Heart right ventricle (tissue), 16 donors: ENCODE measurements at regions not wholly inside any gene's neighbourhood (a gene's known extent, or its start where the extent isn't known, plus 50 kb on each side); places are given as distances from the start of the nearest gene placed in this dataset.

ENCODE experiments used
- ATAC-seq, 8 donors: fragments of 200-7000 bp; cut with Tn5 transposase; one replicate each; pipeline ENCODE4 v1.9.1; 2020; ENCODE audit warnings: mild to moderate bottlenecking in 8 of 8, moderate library complexity in 8 of 8, moderate number of reproducible peaks in 1 of 8
- DNase-seq, 2 donors: peaks; one replicate each; pipeline ENCODE4 v3.0.0-alpha.2; 2020
- H3K27ac ChIP-seq, 10 donors: fragments of 200-600 bp; sonication (generic) in 2 of 10; one replicate each; pipeline versions ENCODE4 v1.5.0 to v1.8.0; 2020 to 2022; ENCODE audit warnings: mild to moderate bottlenecking in 3 of 10
- H3K27me3 ChIP-seq, 7 donors: fragments of 200-600 bp; one replicate each; pipeline ENCODE4 v1.8.0; 2021 to 2022; ENCODE audit warnings: mild to moderate bottlenecking in 2 of 7
- H3K36me3 ChIP-seq, 9 donors: fragments of 200-600 bp; sonication (generic) in 1 of 9; one replicate each; pipeline versions ENCODE4 v1.5.0 to v1.8.0; 2020 to 2022; ENCODE audit warnings: mild to moderate bottlenecking in 2 of 9
- H3K4me1 ChIP-seq, 9 donors: fragments of 200-600 bp; sonication (generic) in 1 of 9; one replicate each; pipeline versions ENCODE4 v1.5.0 to v1.8.0; 2020 to 2022; ENCODE audit warnings: mild to moderate bottlenecking in 4 of 9
- H3K4me3 ChIP-seq, 10 donors: fragments of 200-600 bp; sonication (generic) in 2 of 10; one replicate each; pipeline versions ENCODE4 v1.5.0 to v1.8.0; 2020 to 2022; ENCODE audit warnings: mild to moderate bottlenecking in 7 of 10, moderate library complexity in 2 of 10
- H3K9me3 ChIP-seq, 11 donors: fragments of 200-600 bp in 10 of 11; sonication (generic) in 2 of 11; one replicate each; pipeline versions ENCODE4 v1.5.0 to v1.8.0; 2013 to 2022; ENCODE audit warnings: mild to moderate bottlenecking in 2 of 11, control low read depth in 1 of 11, moderate library complexity in 1 of 11
- CTCF ChIP-seq, 9 donors: fragments of 200-600 bp; sonication (generic) in 2 of 9; IDR thresholded peaks; one replicate each; pipeline versions ENCODE4 v1.5.0 to v1.8.0; 2021 to 2022; ENCODE audit warnings: antibody characterized with exemption in 9 of 9, mild to moderate bottlenecking in 5 of 9, moderate library complexity in 1 of 9
- WGBS, 2 donors: extraction: QIAGEN DNeasy Blood & Tissue Kit; methylation state at CpG; one replicate each; pipeline ENCODE4 v1.1.7; 2013; ENCODE audit warnings: inconsistent platforms in 1 of 2; 5-methylcytosine and 5-hydroxymethylcytosine counted together
- intact Hi-C, 10 donors: fragments of 100-400 bp; cut with DNase I; formaldehyde crosslinking; loops; one replicate each; pipeline versions ENCODE4 v1.11.1 to v1.14.2; 2022
- donor health status: Arrhythmogenic right ventricular cardiomyopathy.
- donor health status: ischemic (EF 13 %, LVEDD 7.1; RV severe dilation, severe dysfunction).
- donor health status: healthy with polysubstance abuse.
- donor health status: DM: no; HTN: yes; CAD: no.
- donor health status: DM: no; HTN: no; CAD: no.
- donor health status: ischemic (EF 25% LVEDD 6.9; RV normal size, moderate dysfunction).
- donor health status: ischemic (EF 25% LVEDD 5.7; RV mildly dilated, moderate dysfunction).
- donor health status: healthy.
- donor health status: DM: yes; HTN: yes; CAD: no.
- donor health status: Ischemic cardiomyopathy.
- donor health status: ischemic (EF 35%, LVEDD 5.7; RV mildly dilated, moderate dysfunction).
- donor health status: nonischemic (EF 11% LVEDD 7.7; RV severe dilation, severe dysfunction).
- donor health status: DM: yes; HTN: yes; CAD: no.
- donor health status: PGD.
- donor health status: ischemic (EF 29% LVEDD 5.4; RV normal size, mild dysfunction).
- donor health status: nonischemic (EF 23%, LVEDD 6.1; RV moderate dilation, normal function).

- no peaks in the 10 kb centered on the region for H3K4me1 ChIP-seq
- WGBS, 2 donors: 65 to 80% methylated on average over 2 of the region's 2 CpGs
- no peak for DNase-seq
- intact Hi-C loops: no loop called here
- no peaks in the 10 kb centered on the region for H3K27me3 ChIP-seq
- no peak for ATAC-seq
- H3K36me3 ChIP-seq: no peaks in the 10 kb centered on the region
- H3K4me3 ChIP-seq: no peak overlapping the region
- no peak overlapping the region for H3K27ac ChIP-seq
- TF ChIP-seq CTCF (IDR thresholded peaks at IDR 0.05): no peak
- H3K9me3 ChIP-seq: peaks cover 0 to 22% (median 8%) of the 10 kb centered on the region in 11 donors
Measured at GRCh38 chr3:144181062-144181461, 209.4 kb downstream of the DIPK2A start.

- peaks cover 0 to 22% (median 8%) of the 10 kb centered on the region in 11 donors for H3K9me3 ChIP-seq
- no peak for DNase-seq
- no peak for TF ChIP-seq CTCF (IDR thresholded peaks at IDR 0.05)
- no peak overlapping the region for H3K4me3 ChIP-seq
- 78 to 85% methylated on average over 1 of the region's 1 CpG for WGBS, 2 donors
- intact Hi-C loops: no loop called here
- H3K36me3 ChIP-seq: no peaks in the 10 kb centered on the region
- H3K27me3 ChIP-seq: no peaks in the 10 kb centered on the region
- no peaks in the 10 kb centered on the region for H3K4me1 ChIP-seq
- H3K27ac ChIP-seq: no peak overlapping the region
- ATAC-seq: no peak
Measured at GRCh38 chr3:144182501-144182900, 210.9 kb downstream of the DIPK2A start.

DNA sequence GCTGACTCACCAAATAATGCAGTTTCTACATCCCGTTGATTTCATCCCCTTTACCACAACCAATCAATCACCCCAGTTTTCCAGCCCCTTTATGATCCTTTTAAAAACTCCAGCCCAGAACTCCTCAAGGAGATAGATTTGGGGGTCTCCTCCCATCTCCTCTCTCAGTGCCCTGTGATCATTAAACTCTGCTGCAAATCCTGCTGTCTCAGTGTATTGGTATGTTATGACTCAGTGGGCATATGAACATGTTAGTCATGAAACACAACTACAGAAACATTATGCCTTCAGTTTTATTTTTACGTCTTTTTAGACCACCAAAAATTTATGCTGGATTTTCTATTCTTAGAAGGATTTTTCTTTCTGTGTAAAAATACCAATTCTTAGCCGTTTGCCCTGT, 213.7 kb downstream of the DIPK2A start:
- DNase-seq (no peak), ATAC-seq (no peak)
- no peaks in the 10 kb centered on the region for H3K36me3 ChIP-seq
- H3K27me3 ChIP-seq: no peaks in the 10 kb centered on the region
- H3K27ac ChIP-seq: no peak overlapping the region
- peaks cover 0 to 22% (median 8%) of the 10 kb centered on the region in 11 donors for H3K9me3 ChIP-seq
- intact Hi-C loops: no loop called here
- no peaks in the 10 kb centered on the region for H3K4me1 ChIP-seq
- 90 to 97% methylated on average over 3 of the region's 3 CpGs for WGBS, 2 donors
- TF ChIP-seq CTCF (IDR thresholded peaks at IDR 0.05): no peak
- H3K4me3 ChIP-seq: no peak overlapping the region

GRCh38 chr3:144187531-144188210, 216.0 kb downstream of the DIPK2A start:
- 87 to 91% methylated on average over 2 of the region's 2 CpGs for WGBS, 2 donors
- no peak for ATAC-seq
- DNase-seq: no peak

More at GRCh38 chr3:144187531-144188210, 216.0 kb downstream of the DIPK2A start:
- Histone ChIP-seq H3K4me1 (no peaks in the 10 kb centered on the region), H3K4me3 (no peak overlapping the region), H3K9me3 (peaks cover 0 to 32% (median 8%) of the 10 kb centered on the region in 11 donors), H3K36me3 (no peaks in the 10 kb centered on the region), H3K27me3 (no peaks in the 10 kb centered on the region), H3K27ac (no peak overlapping the region)
- intact Hi-C loops: no loop called here
- no peak for TF ChIP-seq CTCF (IDR thresholded peaks at IDR 0.05)
